Neural cell (in vitro differentiated cells): ENCODE measurements at regions not wholly inside any gene's neighbourhood (a gene's known extent, or its start where the extent isn't known, plus 50 kb on each side); places are given as distances from the start of the nearest gene placed in this dataset.

ENCODE experiments used
- H2AFZ ChIP-seq: fragments of 200-600, 300-800 bp; sonication (generic), shearing (Covaris generic); 2 replicates; pipeline ENCODE4 v1.6.0; 2014; ENCODE audit warnings: low read depth, mild to moderate bottlenecking, antibody characterized with exemption, low read length, moderate library complexity
- H3F3A ChIP-seq: fragments of 200-600 bp; shearing (Covaris generic); 2 replicates; pipeline ENCODE4 v1.6.1; 2016; ENCODE audit warnings: mild to moderate bottlenecking, moderate library complexity, mixed read lengths, antibody characterized with exemption, low read length; ENCODE audit not compliant: insufficient read depth, poor library complexity, severe bottlenecking
- H3K27ac ChIP-seq: fragments of 200-600, 300-800 bp; sonication (generic), shearing (Covaris generic); 2 replicates; pipeline ENCODE4 v1.5.1; 2014; ENCODE audit warnings: mild to moderate bottlenecking, low read length, moderate library complexity
- H3K27me3 ChIP-seq: fragments of 300-800, 200-600 bp; sonication (generic), shearing (Covaris generic); 2 replicates; pipeline ENCODE4 v1.6.0; 2014; ENCODE audit warnings: mild to moderate bottlenecking, low read depth, low read length, moderate library complexity; ENCODE audit not compliant: insufficient read depth
- H3K36me3 ChIP-seq: fragments of 300-800, 200-600 bp; sonication (generic), shearing (Covaris generic); 2 replicates; pipeline ENCODE4 v1.5.1; 2014; ENCODE audit warnings: mild to moderate bottlenecking, antibody characterized with exemption, low read length, moderate library complexity; ENCODE audit not compliant: insufficient read depth
- H3K4me2 ChIP-seq: fragments of 300-800, 200-600 bp; sonication (generic), shearing (Covaris generic); 2 replicates; pipeline ENCODE4 v1.6.0; 2014; ENCODE audit warnings: mild to moderate bottlenecking, low read length
- H3K4me3 ChIP-seq: fragments of 300-800, 200-600 bp; sonication (generic), shearing (Covaris generic); 2 replicates; pipeline ENCODE4 v1.5.1; 2014; ENCODE audit warnings: mild to moderate bottlenecking, low read length, moderate library complexity
- H3K79me2 ChIP-seq: fragments of 200-600 bp; shearing (Covaris generic); replicated peaks from 2 replicates; pipeline ENCODE4 v1.6.0; 2014; ENCODE audit warnings: mild to moderate bottlenecking, low read length, moderate library complexity; ENCODE audit not compliant: insufficient read depth
- H3K9ac ChIP-seq: fragments of 300-800, 200-600 bp; sonication (generic), shearing (Covaris generic); 2 replicates; pipeline ENCODE4 v1.6.1; 2016; ENCODE audit warnings: mild to moderate bottlenecking, low read length, mixed read lengths
- H3K9me2 ChIP-seq: fragments of 200-600 bp; shearing (Covaris generic); 2 replicates; pipeline ENCODE4 v1.6.1; 2016; ENCODE audit warnings: mild to moderate bottlenecking, low read length, mixed read lengths; ENCODE audit not compliant: insufficient read depth
- H3K9me3 ChIP-seq: fragments of 200-600, 300-800 bp; sonication (generic), shearing (Covaris generic); 2 replicates; pipeline ENCODE4 v1.6.1; 2016; ENCODE audit warnings: mild to moderate bottlenecking, mixed run types, low read length, moderate library complexity, mixed read lengths
- H4K20me1 ChIP-seq: fragments of 200-600 bp; shearing (Covaris generic); 2 replicates; pipeline ENCODE4 v1.6.1; 2016; ENCODE audit warnings: mild to moderate bottlenecking, mixed run types; ENCODE audit not compliant: insufficient read depth
- EP300 ChIP-seq: fragments of 450-650 bp; conservative IDR thresholded peaks from 2 replicates; pipeline ENCODE4 v1.6.1; 2014; ENCODE audit warnings: antibody characterized with exemption, mild to moderate bottlenecking, moderate library complexity; ENCODE audit not compliant: poor library complexity, severe bottlenecking
- EZH2 ChIP-seq: fragments of 200-600, 300-800 bp; shearing (Covaris generic), sonication (generic); IDR thresholded peaks from 2 replicates; pipeline ENCODE4 v1.6.1; 2014; ENCODE audit warnings: antibody characterized with exemption, low read length, borderline replicate concordance, mild to moderate bottlenecking; ENCODE audit not compliant: insufficient read depth, poor library complexity, severe bottlenecking
- MXI1 ChIP-seq: fragments of 450-650 bp; conservative IDR thresholded peaks from 2 replicates; pipeline ENCODE4 v1.6.1; 2014; ENCODE audit warnings: antibody characterized with exemption, mild to moderate bottlenecking; ENCODE audit not compliant: poor library complexity, severe bottlenecking
- POLR2AphosphoS5 ChIP-seq: IDR thresholded peaks from 2 replicates; pipeline ENCODE4 v1.6.1; 2012
- RAD21 ChIP-seq: fragments of 450-650 bp; conservative IDR thresholded peaks from 2 replicates; pipeline ENCODE4 v1.6.1; 2014; ENCODE audit warnings: antibody characterized with exemption, mild to moderate bottlenecking, moderate library complexity
- REST ChIP-seq: IDR thresholded peaks from 2 replicates; pipeline ENCODE4 v1.6.1; 2012; ENCODE audit warnings: borderline replicate concordance
- SMC3 ChIP-seq: fragments of 450-650 bp; conservative IDR thresholded peaks from 2 replicates; pipeline ENCODE4 v1.6.1; 2014; ENCODE audit warnings: antibody characterized with exemption, mild to moderate bottlenecking, moderate library complexity; ENCODE audit not compliant: poor library complexity
- TAF1 ChIP-seq: IDR thresholded peaks from 2 replicates; pipeline ENCODE4 v1.6.1; 2012; ENCODE audit warnings: low read depth
- TF ChIP-seq, protein P1 (sequence below): fragments of 450-650 bp; IDR thresholded peaks from 2 replicates; pipeline ENCODE4 v1.5.1; 2014; ENCODE audit warnings: antibody characterized with exemption, mild to moderate bottlenecking, moderate library complexity; ENCODE audit not compliant: poor library complexity, severe bottlenecking

GRCh38 chr1:173362543-173362942 lies 114.6 kb upstream of the PRDX6 start:
- H3K27me3 ChIP-seq: no peaks in the 10 kb centered on the region
- H3K79me2 ChIP-seq: no peaks in the 10 kb centered on the region
- no peaks in the 10 kb centered on the region for H3K9me3 ChIP-seq
- no peak overlapping the region for H3K4me2 ChIP-seq
- TF ChIP-seq TAF1 (no peak), RAD21 (no peak), POLR2AphosphoS5 (no peak), EP300 (no peak), MXI1 (no peak), SMC3 (no peak), REST (no peak), EZH2 (no peak)
- TF ChIP-seq, protein P1, sequence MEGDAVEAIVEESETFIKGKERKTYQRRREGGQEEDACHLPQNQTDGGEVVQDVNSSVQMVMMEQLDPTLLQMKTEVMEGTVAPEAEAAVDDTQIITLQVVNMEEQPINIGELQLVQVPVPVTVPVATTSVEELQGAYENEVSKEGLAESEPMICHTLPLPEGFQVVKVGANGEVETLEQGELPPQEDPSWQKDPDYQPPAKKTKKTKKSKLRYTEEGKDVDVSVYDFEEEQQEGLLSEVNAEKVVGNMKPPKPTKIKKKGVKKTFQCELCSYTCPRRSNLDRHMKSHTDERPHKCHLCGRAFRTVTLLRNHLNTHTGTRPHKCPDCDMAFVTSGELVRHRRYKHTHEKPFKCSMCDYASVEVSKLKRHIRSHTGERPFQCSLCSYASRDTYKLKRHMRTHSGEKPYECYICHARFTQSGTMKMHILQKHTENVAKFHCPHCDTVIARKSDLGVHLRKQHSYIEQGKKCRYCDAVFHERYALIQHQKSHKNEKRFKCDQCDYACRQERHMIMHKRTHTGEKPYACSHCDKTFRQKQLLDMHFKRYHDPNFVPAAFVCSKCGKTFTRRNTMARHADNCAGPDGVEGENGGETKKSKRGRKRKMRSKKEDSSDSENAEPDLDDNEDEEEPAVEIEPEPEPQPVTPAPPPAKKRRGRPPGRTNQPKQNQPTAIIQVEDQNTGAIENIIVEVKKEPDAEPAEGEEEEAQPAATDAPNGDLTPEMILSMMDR: no peak
- no peaks in the 10 kb centered on the region for H3K36me3 ChIP-seq
- H3K4me3 ChIP-seq: no peak overlapping the region
- no peaks in the 10 kb centered on the region for H4K20me1 ChIP-seq
- H3F3A ChIP-seq: no peaks in the 10 kb centered on the region
- H3K9me2 ChIP-seq: no peaks in the 10 kb centered on the region
- no peak overlapping the region for H3K27ac ChIP-seq
- H3K9ac ChIP-seq: no peak overlapping the region
- H2AFZ ChIP-seq: no peak overlapping the region

- Histone ChIP-seq H3K4me3 (no peak overlapping the region), H3F3A (no peaks in the 10 kb centered on the region), H3K9me3 (no peaks in the 10 kb centered on the region), H3K36me3 (no peaks in the 10 kb centered on the region), H3K9ac (no peak overlapping the region), H3K79me2 (no peaks in the 10 kb centered on the region), H3K27ac (no peak overlapping the region), H2AFZ (no peak overlapping the region), H3K9me2 (no peaks in the 10 kb centered on the region), H3K4me2 (no peak overlapping the region), H3K27me3 (no peaks in the 10 kb centered on the region), H4K20me1 (no peaks in the 10 kb centered on the region)
- TF ChIP-seq SMC3 (no peak), EP300 (no peak), EZH2 (no peak), TAF1 (no peak)
- TF ChIP-seq, protein P1: no peak
Observed at GRCh38 chr1:173364827-173365226, 112.3 kb upstream of the PRDX6 start.
